Endothelial cell of umbilical vein (primary cell): ENCODE measurements at regions not wholly inside any gene's neighbourhood (a gene's known extent, or its start where the extent isn't known, plus 50 kb on each side); places are given as distances from the start of the nearest gene placed in this dataset.

Experiments used
- BruUV-seq: library from RNA; stranded (reverse); fragments of 400-500 nt; replicated peaks from 2 replicates; lab custom pipeline; 2021; lab: Mats Ljungman, UMichigan
- CTCF ChIA-PET: fragments of 300-600, 350-600 bp; sonication (Branson Sonifier 250); formaldehyde crosslinking; loops from one replicate; lab custom pipeline; 2021; ENCODE audit warnings: antibody characterized with exemption, inconsistent platforms; lab: Charles Lee
- POLR2A ChIA-PET: fragments of 300-600, 350-600 bp; sonication (Branson Sonifier 250); formaldehyde crosslinking; loops from one replicate; lab custom pipeline; 2021; ENCODE audit warnings: antibody characterized with exemption, inconsistent platforms; lab: Charles Lee
- DNase-seq: peaks from one replicate; pipeline ENCODE4 v3.0.0-alpha.2; 2011; ENCODE audit warnings: low read depth, low spot score
- FAIRE-seq: peaks from 2 replicates; lab custom pipeline; 2011; peaks lifted over from hg19 to GRCh38; lab: Jason Lieb, UNC
- H2AFZ ChIP-seq: 2 replicates; pipeline ENCODE4 v1.6.0; 2012; ENCODE audit warnings: low read depth, low read length, control low read depth, inconsistent platforms
- H3K27ac ChIP-seq: 2 replicates; pipeline ENCODE4 v1.5.1; 2011; ENCODE audit warnings: low read depth, mild to moderate bottlenecking, control low read depth, low read length, moderate library complexity; ENCODE audit not compliant: insufficient read depth
- H3K27me3 ChIP-seq, 2 experiments: 2 replicates each; pipeline versions ENCODE4 v1.6.0 to v1.6.1; 2011; ENCODE audit warnings: low read length in 2 of 2, mixed read lengths in 1 of 2; ENCODE audit not compliant: control insufficient read depth in 2 of 2, insufficient read depth in 2 of 2
- H3K36me3 ChIP-seq, 2 experiments: 2 replicates in 1 of 2; 3 replicates in 1 of 2; pipeline ENCODE4 v1.5.1; 2011; ENCODE audit warnings: low read length in 2 of 2, mild to moderate bottlenecking in 1 of 2, moderate library complexity in 1 of 2; ENCODE audit not compliant: control insufficient read depth in 2 of 2, insufficient read depth in 2 of 2; ENCODE audit errors: extremely low read depth in 1 of 2
- H3K4me1 ChIP-seq: 3 replicates; pipeline ENCODE4 v1.5.1; 2011; ENCODE audit warnings: mild to moderate bottlenecking, low read length; ENCODE audit not compliant: control insufficient read depth, insufficient read depth; ENCODE audit errors: extremely low read depth
- H3K4me2 ChIP-seq: 2 replicates; pipeline ENCODE4 v1.6.1; 2011; ENCODE audit warnings: low read length, control low read depth, mixed read lengths; ENCODE audit not compliant: insufficient read depth
- H3K4me3 ChIP-seq, 3 experiments: fragments of 200-600 bp in 1 of 3; sonication (generic), shearing (Covaris generic) in 1 of 3; replicated peaks in 1 of 3; 2 replicates each; pipeline ENCODE4 v1.5.1; 2011 to 2016; ENCODE audit warnings: control low read depth in 3 of 3, low read length in 3 of 3, mild to moderate bottlenecking in 2 of 3, inconsistent platforms in 1 of 3, low read depth in 1 of 3, moderate library complexity in 1 of 3; ENCODE audit not compliant: insufficient read depth in 1 of 3
- H3K79me2 ChIP-seq: 2 replicates; pipeline ENCODE4 v1.6.0; 2012; ENCODE audit warnings: low read length, inconsistent platforms; ENCODE audit not compliant: control insufficient read depth, insufficient read depth
- H3K9ac ChIP-seq: replicated peaks from 2 replicates; pipeline ENCODE3; 2011; ENCODE audit warnings: low read length, control low read depth; ENCODE audit not compliant: insufficient read depth; ENCODE audit errors: extremely low read depth
- H3K9me1 ChIP-seq: replicated peaks from 3 replicates; pipeline ENCODE4 v1.6.0; 2011; ENCODE audit warnings: mild to moderate bottlenecking, low read length; ENCODE audit not compliant: control insufficient read depth, insufficient read depth; ENCODE audit errors: extremely low read depth
- H3K9me3 ChIP-seq: replicated peaks from 2 replicates; pipeline ENCODE4 v1.5.1; 2012; ENCODE audit warnings: low read length, inconsistent platforms; ENCODE audit not compliant: control insufficient read depth, insufficient read depth
- H4K20me1 ChIP-seq: replicated peaks from 2 replicates; pipeline ENCODE3; 2011; ENCODE audit warnings: mild to moderate bottlenecking, low read length; ENCODE audit not compliant: control insufficient read depth, insufficient read depth; ENCODE audit errors: extremely low read depth
- EZH2 ChIP-seq: IDR thresholded peaks from 2 replicates; pipeline ENCODE4 v1.6.1; 2012; ENCODE audit warnings: borderline replicate concordance, low read depth, mild to moderate bottlenecking, moderate library complexity, low read length, inconsistent platforms; ENCODE audit not compliant: severe bottlenecking
- FOS ChIP-seq: IDR thresholded peaks from 2 replicates; pipeline ENCODE4 v1.6.1; 2011; ENCODE audit warnings: mild to moderate bottlenecking, low read length, moderate library complexity, borderline replicate concordance; ENCODE audit not compliant: insufficient read depth
- GATA2 ChIP-seq: IDR thresholded peaks from 2 replicates; pipeline ENCODE4 v1.7.0; 2011; ENCODE audit warnings: low read depth, mild to moderate bottlenecking, moderate library complexity, mixed read lengths, low read length; ENCODE audit not compliant: insufficient read length, insufficient read depth
- JUN ChIP-seq: IDR thresholded peaks from 2 replicates; pipeline ENCODE4 v1.6.1; 2011; ENCODE audit warnings: borderline replicate concordance, low read depth; ENCODE audit not compliant: insufficient read length, insufficient read depth
- MYC ChIP-seq: IDR thresholded peaks from one replicate; pipeline ENCODE4 v1.6.1; 2011; ENCODE audit warnings: mild to moderate bottlenecking, low read depth, low read length
- POLR2A ChIP-seq: IDR thresholded peaks from 2 replicates; pipeline ENCODE4 v1.6.1; 2012; ENCODE audit warnings: low read depth, mild to moderate bottlenecking, control low read depth, low read length
- POLR2AphosphoS5 ChIP-seq: IDR thresholded peaks from 2 replicates; pipeline ENCODE4 v1.6.1; 2012; ENCODE audit warnings: low read depth, mild to moderate bottlenecking, control low read depth, low read length, moderate library complexity; ENCODE audit not compliant: insufficient read depth
- dilution Hi-C: fragments of 300-500 bp; cut with MboI; formaldehyde crosslinking; loops from one replicate; pipeline ENCODE4 v1.15.0; 2019; ENCODE audit warnings: low sequenced_read_pairs; ENCODE audit not compliant: extremely low pct_ligation_motif_present
- intact Hi-C: fragments of 100-400 bp; cut with micrococcal nuclease; formaldehyde crosslinking; loops from one replicate; pipeline ENCODE4 v1.10.0; 2022
- TF ChIP-seq, protein P1 (sequence below), 2 donors: IDR thresholded peaks; 1 replicate in 1 of 2; 2 replicates in 1 of 2; pipeline ENCODE4 v1.5.1; 2011; ENCODE audit warnings: low read length in 2 of 2, mild to moderate bottlenecking in 2 of 2, moderate library complexity in 2 of 2, control low read depth in 1 of 2, inconsistent platforms in 1 of 2, low read depth in 1 of 2; ENCODE audit not compliant: insufficient read depth in 1 of 2; ENCODE audit errors: extremely low read depth in 1 of 2
- TF ChIP-seq, protein P2 (sequence below): IDR thresholded peaks from 2 replicates; pipeline ENCODE4 v1.6.1; 2011; ENCODE audit not compliant: insufficient read depth, insufficient read length

DNA sequence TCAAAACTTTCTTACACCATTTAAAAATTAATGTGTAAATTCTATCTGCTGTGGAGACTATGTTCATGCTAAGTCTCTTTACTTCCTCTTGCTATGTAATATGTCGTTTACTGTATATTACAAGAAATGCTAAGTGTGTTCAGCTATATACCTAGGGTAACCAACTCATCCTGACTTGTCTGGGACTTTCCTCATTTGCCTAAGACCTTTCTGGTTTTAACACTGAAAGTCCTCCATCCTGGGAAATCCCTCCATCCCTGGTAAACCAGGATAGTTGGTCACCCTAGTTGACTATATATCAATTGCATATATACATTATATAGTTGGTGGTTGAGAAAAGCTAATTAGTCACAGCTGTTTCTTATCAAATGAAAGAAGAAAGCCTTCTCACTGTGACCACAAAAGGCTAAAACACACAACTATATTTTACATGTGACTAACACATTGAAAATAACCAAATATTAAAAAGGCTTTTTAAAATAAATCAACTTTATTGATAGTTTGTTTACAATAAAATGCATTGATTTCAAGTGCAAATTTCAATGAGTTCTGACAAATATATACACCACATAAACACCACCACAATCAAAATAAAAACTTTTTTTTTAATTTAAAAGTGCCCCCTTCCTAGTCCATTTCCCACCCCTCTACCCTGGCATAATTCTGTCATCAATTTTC, 167.7 kb upstream of the INHBA start:
- H4K20me1 ChIP-seq = no peaks in the 10 kb centered on the region

More for the DNA sequence above, 167.7 kb upstream of the INHBA start:
- H3K27me3 ChIP-seq = no peaks in the 10 kb centered on the region
- POLR2A ChIA-PET = no interaction called here
- dilution Hi-C loops = no loop called here
- no peak overlapping the region for H3K9ac ChIP-seq
- no peaks in the 10 kb centered on the region for H3K79me2 ChIP-seq
- H3K9me3 ChIP-seq = no peaks in the 10 kb centered on the region
- no peak overlapping the region for H2AFZ ChIP-seq
- no peak for DNase-seq
- intact Hi-C loops = no loop called here
- no peak overlapping the region for H3K4me3 ChIP-seq
- no peaks in the 10 kb centered on the region for H3K4me1 ChIP-seq
- FAIRE-seq = no peak
- no peaks in the 10 kb centered on the region for H3K9me1 ChIP-seq
- H3K4me2 ChIP-seq = no peak overlapping the region
- H3K27ac ChIP-seq = no peak overlapping the region
- TF ChIP-seq FOS (no peak), POLR2A (no peak), EZH2 (no peak), POLR2AphosphoS5 (no peak), MYC (no peak), JUN (no peak), GATA2 (no peak)
- TF ChIP-seq, protein P1, sequence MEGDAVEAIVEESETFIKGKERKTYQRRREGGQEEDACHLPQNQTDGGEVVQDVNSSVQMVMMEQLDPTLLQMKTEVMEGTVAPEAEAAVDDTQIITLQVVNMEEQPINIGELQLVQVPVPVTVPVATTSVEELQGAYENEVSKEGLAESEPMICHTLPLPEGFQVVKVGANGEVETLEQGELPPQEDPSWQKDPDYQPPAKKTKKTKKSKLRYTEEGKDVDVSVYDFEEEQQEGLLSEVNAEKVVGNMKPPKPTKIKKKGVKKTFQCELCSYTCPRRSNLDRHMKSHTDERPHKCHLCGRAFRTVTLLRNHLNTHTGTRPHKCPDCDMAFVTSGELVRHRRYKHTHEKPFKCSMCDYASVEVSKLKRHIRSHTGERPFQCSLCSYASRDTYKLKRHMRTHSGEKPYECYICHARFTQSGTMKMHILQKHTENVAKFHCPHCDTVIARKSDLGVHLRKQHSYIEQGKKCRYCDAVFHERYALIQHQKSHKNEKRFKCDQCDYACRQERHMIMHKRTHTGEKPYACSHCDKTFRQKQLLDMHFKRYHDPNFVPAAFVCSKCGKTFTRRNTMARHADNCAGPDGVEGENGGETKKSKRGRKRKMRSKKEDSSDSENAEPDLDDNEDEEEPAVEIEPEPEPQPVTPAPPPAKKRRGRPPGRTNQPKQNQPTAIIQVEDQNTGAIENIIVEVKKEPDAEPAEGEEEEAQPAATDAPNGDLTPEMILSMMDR (IDR thresholded peaks at IDR 0.05; ENCODE audit: extremely low read depth in 1 of 2, insufficient read depth in 1 of 2, low read depth in 1 of 2, low read length in 2 of 2) = no peak
- TF ChIP-seq, protein P2, sequence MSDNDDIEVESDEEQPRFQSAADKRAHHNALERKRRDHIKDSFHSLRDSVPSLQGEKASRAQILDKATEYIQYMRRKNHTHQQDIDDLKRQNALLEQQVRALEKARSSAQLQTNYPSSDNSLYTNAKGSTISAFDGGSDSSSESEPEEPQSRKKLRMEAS = no peak
- H3K36me3 ChIP-seq = no peaks in the 10 kb centered on the region
- BruUV-seq = no TSS peak
- CTCF ChIA-PET = no interaction called here
